B cell (primary cell): ENCODE measurements at regions not wholly inside any gene's neighbourhood (a gene's known extent, or its start where the extent isn't known, plus 50 kb on each side); places are given as distances from the start of the nearest gene placed in this dataset.

ENCODE experiments used
- EZH2 ChIP-seq: IDR thresholded peaks from 2 replicates; pipeline ENCODE4 v1.6.1; 2012; ENCODE audit warnings: borderline replicate concordance, low read depth, mild to moderate bottlenecking, moderate library complexity, low read length; ENCODE audit not compliant: insufficient read depth, poor library complexity, severe bottlenecking
- TF ChIP-seq, protein P1 (sequence below): fragments of 200-600 bp; IDR thresholded peaks from one replicate; pipeline ENCODE4 v1.8.0; 2022; ENCODE audit warnings: antibody characterized with exemption, mild to moderate bottlenecking

DNA sequence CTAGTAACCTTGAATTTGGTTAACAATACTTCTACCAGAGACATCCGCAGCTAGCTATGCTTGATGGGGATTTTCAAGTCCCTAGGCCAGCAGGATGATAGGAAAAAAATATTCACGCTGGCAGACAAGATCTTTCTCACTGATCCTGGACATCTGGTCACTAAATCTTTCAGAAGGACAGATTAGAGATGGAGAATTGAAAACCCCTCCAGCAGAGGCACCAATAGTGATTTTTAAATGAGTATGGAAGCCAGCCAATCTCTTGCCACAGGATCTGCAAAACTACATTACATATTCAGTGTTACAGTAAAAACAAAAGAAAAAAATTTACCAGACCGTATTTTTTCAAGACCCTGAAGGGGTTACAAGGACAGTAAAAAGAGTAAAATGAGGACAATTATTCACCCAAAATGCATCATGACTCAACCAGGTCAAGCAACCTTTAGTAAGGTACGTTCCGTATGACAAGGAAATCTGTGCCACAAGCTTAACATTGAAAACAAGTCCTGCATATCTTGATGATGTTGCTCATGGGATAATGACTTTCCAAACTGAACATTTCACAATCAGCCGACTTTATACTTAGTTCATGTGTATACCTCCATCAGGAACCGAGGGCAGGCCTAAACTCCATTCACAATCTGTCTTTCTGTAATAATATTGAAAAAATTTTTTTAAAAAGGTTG, 239.5 kb downstream of the GXYLT1 start:
- TF ChIP-seq, protein P1, sequence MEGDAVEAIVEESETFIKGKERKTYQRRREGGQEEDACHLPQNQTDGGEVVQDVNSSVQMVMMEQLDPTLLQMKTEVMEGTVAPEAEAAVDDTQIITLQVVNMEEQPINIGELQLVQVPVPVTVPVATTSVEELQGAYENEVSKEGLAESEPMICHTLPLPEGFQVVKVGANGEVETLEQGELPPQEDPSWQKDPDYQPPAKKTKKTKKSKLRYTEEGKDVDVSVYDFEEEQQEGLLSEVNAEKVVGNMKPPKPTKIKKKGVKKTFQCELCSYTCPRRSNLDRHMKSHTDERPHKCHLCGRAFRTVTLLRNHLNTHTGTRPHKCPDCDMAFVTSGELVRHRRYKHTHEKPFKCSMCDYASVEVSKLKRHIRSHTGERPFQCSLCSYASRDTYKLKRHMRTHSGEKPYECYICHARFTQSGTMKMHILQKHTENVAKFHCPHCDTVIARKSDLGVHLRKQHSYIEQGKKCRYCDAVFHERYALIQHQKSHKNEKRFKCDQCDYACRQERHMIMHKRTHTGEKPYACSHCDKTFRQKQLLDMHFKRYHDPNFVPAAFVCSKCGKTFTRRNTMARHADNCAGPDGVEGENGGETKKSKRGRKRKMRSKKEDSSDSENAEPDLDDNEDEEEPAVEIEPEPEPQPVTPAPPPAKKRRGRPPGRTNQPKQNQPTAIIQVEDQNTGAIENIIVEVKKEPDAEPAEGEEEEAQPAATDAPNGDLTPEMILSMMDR: no peak
- TF ChIP-seq EZH2: no peak
